ENCODE measurements at regions not wholly inside any gene's neighbourhood (a gene's known extent, or its start where the extent isn't known, plus 50 kb on each side); places are given as distances from the start of the nearest gene placed in this dataset.
"Not testable (repeated sequence)": the region's sequence is repeated elsewhere in the genome, so short reads cannot be mapped to it uniquely, and the experiment has no call there.

DNA sequence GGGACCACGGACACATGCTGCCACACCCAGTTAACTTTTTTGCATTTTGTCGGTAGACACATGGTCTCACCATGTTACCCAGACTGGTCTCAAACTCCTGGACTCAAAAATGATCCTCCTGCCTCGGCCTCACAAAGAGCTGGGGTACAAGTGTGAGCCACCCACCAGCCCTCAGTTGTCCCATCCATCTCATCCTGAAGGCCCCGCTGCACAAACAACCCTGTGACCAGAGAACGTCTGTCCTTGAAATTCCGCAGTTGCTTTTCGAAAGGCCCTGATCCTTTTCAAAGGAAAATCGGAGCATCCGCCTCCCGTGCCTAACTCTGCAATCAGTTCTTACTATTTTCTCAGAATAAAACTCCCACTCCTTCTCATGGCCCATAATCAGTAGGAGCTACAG, 138.3 kb upstream of the USP29 start:
- not testable (repeated sequence) for DNase-seq

- DNase-seq, result no peak
Measured at GRCh38 chr19:56983171-56983570, 136.6 kb upstream of the USP29 start.

GRCh38 chr19:56983804-56984203, 136.0 kb upstream of the USP29 start:
- DNase-seq, result no peak

GRCh38 chr19:56986386-56986785, 133.4 kb upstream of the USP29 start:
- no peak for DNase-seq

- no peak for DNase-seq
Measured at GRCh38 chr19:56987184-56987583, 132.6 kb upstream of the USP29 start.

- no peak for DNase-seq
Measured at GRCh38 chr19:56988299-56988698, 131.5 kb upstream of the USP29 start.

DNA sequence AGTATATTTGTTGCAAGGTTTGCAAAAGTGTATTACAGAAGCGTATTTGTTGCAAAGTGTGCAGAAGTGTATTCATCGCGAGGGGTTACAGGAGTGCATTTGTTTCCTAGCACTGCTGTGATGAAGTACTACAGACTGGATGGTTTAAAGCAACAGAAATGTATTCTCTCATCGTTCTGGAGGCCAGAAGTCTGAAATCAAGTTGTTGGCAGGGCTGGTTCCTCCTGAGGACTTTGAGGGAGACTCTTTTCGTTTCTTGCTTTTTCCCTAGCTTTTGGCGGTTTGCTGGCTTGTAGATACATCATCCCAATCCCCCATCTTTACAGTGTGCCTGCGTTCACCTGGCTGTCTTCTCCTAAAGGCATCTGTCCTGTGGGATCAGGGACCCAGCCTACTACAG, 127.9 kb upstream of the USP29 start:
- DNase-seq, result no peak

DNA sequence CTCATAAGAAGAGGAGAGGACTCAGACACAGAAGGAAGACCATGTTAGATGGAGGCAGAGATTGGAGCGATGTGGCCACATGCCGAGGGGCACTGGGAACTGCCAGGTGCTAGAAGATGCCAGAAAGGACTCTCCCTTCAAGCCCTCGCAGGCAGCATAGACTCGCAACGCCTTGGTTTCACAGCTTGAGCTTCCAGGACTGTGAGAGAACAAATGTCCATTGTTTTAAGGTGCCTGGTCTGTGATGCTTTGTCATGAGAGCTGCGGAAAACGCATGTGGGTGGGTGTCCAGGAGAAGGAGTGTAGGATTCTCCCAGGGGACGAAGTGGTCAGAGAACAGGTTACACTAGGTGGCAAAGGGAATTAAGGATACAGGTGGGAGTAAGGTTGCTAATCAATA, 125.9 kb upstream of the USP29 start:
- DNase-seq, result no peak

- DNase-seq, result no peak
Measured at GRCh38 chr19:56994251-56995017, 125.4 kb upstream of the USP29 start.

GRCh38 chr19:56995303-56995702, 124.5 kb upstream of the USP29 start:
- no peak for DNase-seq

DNA sequence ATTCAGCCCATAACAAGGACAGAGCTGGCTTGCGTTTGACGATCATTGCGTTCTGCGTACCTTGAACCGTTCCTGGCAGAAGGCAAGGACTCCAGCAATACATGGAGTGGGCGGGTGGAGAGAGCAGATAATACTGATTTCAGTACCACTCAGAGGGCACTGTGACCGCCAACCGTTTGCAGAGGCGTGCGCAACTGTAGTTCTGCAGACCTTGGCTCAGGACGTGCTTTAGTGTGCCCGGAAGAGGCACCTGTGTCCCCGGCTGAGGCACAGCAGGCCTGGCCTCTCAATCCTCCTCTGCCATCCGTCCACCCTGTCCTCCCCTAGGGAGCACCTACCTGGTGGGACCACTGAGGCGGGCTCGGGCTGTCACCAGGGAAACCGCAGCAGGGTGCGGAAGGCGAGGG, 117.6 kb upstream of the USP29 start:
- DNase-seq, result no peak

- DNase-seq, result no peak
Measured at GRCh38 chr19:57002710-57003109, 117.1 kb upstream of the USP29 start.

- DNase-seq, result no peak
Measured at GRCh38 chr19:57004418-57004817, 115.4 kb upstream of the USP29 start.

DNA sequence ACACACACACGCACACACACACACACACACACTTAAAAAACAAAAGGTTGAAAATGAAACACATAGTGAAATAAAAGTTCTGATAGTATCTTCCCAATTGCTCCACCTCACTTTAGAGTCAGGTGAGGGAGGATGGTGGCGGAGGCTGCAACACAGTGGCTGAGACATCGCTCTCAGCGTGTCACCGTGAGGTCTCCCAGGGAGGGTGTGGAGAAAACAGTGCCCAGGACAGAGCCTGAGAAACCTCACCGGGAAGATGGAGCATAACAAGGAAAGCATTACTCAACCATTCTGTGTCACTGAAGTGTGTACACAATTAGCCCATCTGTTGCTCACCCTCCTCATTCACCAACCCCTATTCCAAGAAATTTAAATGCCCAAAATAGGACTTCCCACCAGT, 111.4 kb upstream of the USP29 start:
- DNase-seq, result no peak

GRCh38 chr19:57010541-57010940, 109.2 kb upstream of the USP29 start:
- DNase-seq, result no peak

GRCh38 chr19:57016076-57016475, 103.7 kb upstream of the USP29 start:
- no peak for DNase-seq

- DNase-seq, result no peak
Measured at GRCh38 chr19:57016491-57016890, 103.3 kb upstream of the USP29 start.

DNA sequence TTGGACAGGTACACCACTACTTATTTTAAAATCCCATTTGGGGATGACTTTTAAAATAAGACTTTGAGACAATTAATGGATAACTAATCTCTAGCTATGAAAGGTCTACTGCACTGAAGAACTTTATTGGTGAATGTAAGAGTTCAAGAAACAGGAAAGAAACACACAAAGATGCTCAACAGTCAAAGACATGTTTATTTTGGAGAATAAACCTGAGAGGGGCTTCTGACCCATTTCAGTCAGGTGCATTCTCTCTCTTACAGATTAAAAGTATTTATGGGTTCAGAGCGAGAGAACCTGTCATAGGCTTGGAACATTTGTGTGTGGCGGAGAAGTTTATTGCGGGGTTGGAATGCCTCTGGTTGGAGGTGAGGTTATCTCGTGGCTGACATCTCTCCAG, 94.3 kb upstream of the USP29 start:
- DNase-seq, result no peak

DNA sequence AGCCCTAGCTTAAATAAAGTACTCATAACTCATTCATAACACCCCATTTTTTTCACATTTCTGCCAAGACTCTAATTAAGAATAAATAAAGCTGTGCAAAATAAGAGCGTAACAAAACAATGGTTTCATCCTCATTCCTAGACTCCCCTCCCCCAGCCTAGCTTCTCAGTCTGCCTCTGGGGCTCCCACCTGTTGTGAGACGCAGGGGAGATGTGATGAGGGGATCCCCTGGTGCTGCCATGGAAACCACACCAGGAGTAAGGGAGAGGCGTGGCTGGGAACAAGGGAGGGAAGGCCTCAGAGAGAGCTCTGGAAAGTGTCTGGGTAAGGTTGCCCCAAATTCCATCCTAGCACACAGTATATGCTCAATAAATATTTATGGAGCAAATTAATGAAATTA, 93.3 kb upstream of the USP29 start:
- no peak for DNase-seq

DNA sequence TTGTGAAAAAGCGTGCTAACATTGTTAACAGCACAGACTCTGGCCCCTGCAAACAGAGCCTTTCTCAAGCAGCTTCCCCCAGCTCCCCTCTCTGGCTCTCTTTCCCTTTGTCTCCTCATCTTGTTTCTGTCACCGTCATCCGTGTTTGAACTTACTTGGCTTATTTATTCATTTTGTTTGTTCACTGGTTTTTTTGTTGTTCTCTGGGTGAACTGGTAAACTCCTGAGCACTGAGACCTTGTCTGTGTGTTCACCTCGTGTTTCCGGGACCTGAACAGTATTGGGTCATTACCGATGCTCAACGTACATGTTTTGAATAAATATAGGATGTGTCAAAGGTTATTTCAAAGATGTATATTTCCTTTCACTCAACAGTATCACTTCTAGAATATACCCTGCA, 92.4 kb upstream of the USP29 start:
- DNase-seq, result no peak

GRCh38 chr19:57028804-57029525, 90.8 kb upstream of the USP29 start:
- no peak for DNase-seq

GRCh38 chr19:57031106-57031505, 88.7 kb upstream of the USP29 start:
- no peak for DNase-seq

- no peak for DNase-seq
Measured at GRCh38 chr19:57033576-57033975, 86.2 kb upstream of the USP29 start.

DNA sequence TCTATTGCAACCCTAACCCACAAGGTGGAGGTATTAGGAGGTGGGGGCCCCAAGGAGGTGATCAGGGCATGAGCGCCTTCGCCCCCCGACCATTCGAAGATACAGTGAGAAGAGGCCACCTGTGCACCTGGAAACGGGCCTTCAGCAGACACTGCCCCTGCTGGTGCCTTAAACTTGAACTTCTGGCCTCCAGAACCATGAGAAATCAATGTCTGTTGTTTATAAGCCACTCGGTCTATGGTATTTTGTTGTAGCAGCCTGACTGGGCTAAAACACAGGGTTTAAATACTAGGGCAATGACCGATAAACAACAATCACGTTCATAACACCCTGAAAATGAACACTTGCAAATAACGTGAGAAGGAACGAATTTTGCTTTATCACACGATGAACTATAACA, 85.2 kb upstream of the USP29 start:
- DNase-seq, result no peak

DNA sequence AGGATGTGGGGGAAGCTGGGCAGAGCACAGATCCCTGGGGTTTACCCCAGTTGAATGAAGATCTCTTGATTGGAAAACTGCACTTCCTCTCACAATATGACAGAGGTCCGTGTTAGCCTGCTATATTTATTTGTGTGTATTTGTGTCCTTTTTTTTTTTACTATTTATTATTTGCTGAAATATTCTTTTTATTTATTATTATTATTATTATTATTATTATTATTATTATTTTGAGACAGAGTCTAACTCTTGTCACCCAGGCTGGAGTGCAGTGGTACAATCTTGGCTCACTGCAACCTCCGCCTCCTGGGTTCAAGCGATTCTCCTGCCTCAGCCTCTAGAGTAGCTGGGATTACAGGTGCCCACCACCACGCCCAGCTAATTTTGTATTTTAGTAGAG, 84.0 kb upstream of the USP29 start:
- not testable (repeated sequence) for DNase-seq

All from stimulated activated CD8-positive, alpha-beta memory T cell treated with anti-CD3 and anti-CD28 coated beads, Interleukin-4, amount 100 ng/mL, for 48 hours (primary cell).